Activated CD4-positive, alpha-beta memory T cell treated with anti-CD3 and anti-CD28 coated beads, Interleukin-2, amount 10 ng/mL, durations not matched to agents 7 days and 5 days (primary cell): ENCODE measurements at regions not wholly inside any gene's neighbourhood (a gene's known extent, or its start where the extent isn't known, plus 50 kb on each side); places are given as distances from the start of the nearest gene placed in this dataset.
"Not testable (repeated sequence)": the region's sequence is repeated elsewhere in the genome, so short reads cannot be mapped to it uniquely, and the experiment has no call there.

Experiments used
- CTCF ChIA-PET: fragments of 350-600 bp; sonication (Branson Sonifier 250); formaldehyde crosslinking; loops from one replicate; lab custom pipeline; 2021; ENCODE audit warnings: antibody characterized with exemption, inconsistent platforms; lab: Charles Lee
- POLR2A ChIA-PET: fragments of 350-600 bp; sonication (Branson Sonifier 250); formaldehyde crosslinking; loops from one replicate; lab custom pipeline; 2021; ENCODE audit warnings: antibody characterized with exemption; lab: Charles Lee
- DNase-seq: peaks from one replicate; pipeline ENCODE4 v3.0.0-alpha.2; 2020
- H3K27ac Mint-ChIP-seq: one replicate; pipeline ENCODE4 v1.8.0; 2021; ENCODE audit warnings: mild to moderate bottlenecking, mixed read lengths
- H3K27me3 Mint-ChIP-seq: one replicate; pipeline ENCODE4 v1.8.0; 2021; ENCODE audit warnings: mixed read lengths
- H3K36me3 Mint-ChIP-seq: one replicate; pipeline ENCODE4 v1.8.0; 2021; ENCODE audit warnings: low read depth, mixed read lengths
- H3K4me1 Mint-ChIP-seq: one replicate; pipeline ENCODE4 v1.8.0; 2021; ENCODE audit warnings: mixed read lengths
- H3K4me3 Mint-ChIP-seq: one replicate; pipeline ENCODE4 v1.8.0; 2021; ENCODE audit warnings: mild to moderate bottlenecking, mixed read lengths
- H3K9me3 Mint-ChIP-seq: one replicate; pipeline ENCODE4 v1.8.0; 2021; ENCODE audit warnings: mixed read lengths

DNA sequence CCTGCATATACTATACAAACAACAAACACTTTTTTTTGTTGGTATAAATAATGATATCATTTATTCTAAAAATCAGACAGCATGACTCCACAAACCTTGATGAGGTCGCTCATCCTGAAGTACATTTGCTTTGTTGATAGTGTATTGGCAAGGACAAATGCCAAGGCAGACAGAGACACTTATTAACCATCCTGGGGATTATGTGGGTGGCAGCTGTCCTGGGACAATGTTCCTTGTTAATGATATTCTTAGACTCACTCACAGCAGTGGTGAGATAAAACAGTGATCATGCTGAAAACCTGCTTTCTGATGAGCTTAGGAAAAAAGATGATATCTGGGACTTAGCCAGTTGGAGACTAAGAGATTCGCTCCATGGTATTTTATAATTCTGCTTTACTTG lies 85.4 kb upstream of the OGFRL1 start:
- H3K4me1 Mint-ChIP-seq = no peaks in the 10 kb centered on the region
- ChIA-PET POLR2A (no interaction called here), CTCF (no interaction called here)
- no peak for DNase-seq
- H3K27ac Mint-ChIP-seq = no peak overlapping the region
- no peak overlapping the region for H3K4me3 Mint-ChIP-seq
- no peaks in the 10 kb centered on the region for H3K9me3 Mint-ChIP-seq
- H3K27me3 Mint-ChIP-seq = no peaks in the 10 kb centered on the region
- H3K36me3 Mint-ChIP-seq = no peaks in the 10 kb centered on the region

DNA sequence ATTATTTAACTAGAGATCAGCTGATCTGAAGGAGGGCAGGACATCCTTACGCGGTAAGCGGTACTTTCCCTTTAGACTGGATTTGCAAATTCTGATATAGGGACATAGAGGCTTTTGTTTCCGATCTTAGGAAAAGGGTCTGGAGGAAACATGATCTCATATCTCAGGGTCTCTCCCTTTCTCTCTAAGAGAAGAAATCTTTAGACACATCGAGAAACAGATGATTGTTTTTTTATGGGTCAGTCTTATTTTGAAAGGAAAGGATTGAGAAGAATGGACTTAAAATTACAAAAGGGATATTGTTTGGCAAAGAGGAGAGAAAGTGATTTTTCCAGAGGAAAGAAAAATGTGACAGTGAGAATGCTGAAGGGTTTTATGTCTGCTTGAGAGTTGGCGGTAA lies 83.9 kb upstream of the OGFRL1 start:
- Mint-ChIP-seq H3K4me3 (no peak overlapping the region), H3K36me3 (no peaks in the 10 kb centered on the region), H3K9me3 (no peaks in the 10 kb centered on the region), H3K27me3 (no peaks in the 10 kb centered on the region), H3K27ac (no peak overlapping the region), H3K4me1 (no peaks in the 10 kb centered on the region)
- ChIA-PET CTCF (no interaction called here), POLR2A (no interaction called here)
- DNase-seq = no peak

DNA sequence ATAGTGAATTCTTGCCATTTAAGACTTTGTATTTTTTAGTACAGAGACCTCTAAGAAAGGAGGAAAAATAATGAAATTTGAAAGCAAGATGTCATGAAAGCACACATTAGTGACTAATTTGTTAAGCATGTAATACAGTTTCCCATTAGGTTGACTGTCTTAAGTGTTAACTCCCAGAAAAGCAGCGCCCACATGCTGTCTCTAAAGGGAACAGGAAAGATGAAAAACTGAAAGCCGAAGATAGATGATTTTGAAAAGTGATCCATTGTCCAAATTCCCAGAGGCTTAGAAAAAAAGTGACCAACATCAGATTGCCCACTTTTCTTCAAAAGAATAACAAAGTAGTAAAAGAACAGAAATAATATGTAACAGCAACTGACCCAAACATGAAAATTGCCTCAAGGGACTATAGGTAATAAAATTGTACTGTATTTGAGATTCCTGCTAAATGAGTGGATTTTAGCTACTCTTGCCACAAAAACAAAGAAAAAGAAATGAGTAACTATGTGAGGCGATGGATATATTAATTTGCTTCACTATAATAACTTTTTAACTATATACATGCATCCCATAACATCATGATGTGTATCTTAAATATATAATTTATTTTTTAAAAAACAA lies 83.2 kb upstream of the OGFRL1 start:
- no peaks in the 10 kb centered on the region for H3K9me3 Mint-ChIP-seq

DNA sequence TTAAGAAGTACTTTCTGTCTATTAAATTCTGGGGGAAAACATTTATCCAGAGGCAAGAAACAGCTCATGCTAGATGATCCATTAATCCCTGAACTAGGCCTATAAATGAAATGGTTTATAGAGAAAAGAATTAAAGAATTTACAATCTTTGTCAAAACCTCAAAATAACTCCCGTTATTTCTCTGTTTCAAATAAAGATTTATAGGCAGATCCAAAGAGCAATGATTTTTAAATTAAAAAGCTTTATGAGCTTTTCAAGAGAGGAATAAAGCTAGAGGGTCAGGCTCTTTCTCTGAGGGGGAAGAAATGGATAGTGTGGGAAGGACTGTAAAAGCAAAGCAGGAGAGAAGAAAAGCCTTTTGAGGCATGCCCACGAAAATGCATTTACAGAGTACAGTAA lies 82.5 kb upstream of the OGFRL1 start:
- H3K36me3 Mint-ChIP-seq = no peaks in the 10 kb centered on the region
- peaks cover 4% of the 10 kb centered on the region for H3K27me3 Mint-ChIP-seq
- ChIA-PET CTCF (no interaction called here), POLR2A (no interaction called here)
- H3K27ac Mint-ChIP-seq = no peak overlapping the region
- no peak for DNase-seq
- H3K4me1 Mint-ChIP-seq = no peaks in the 10 kb centered on the region
- H3K9me3 Mint-ChIP-seq = no peaks in the 10 kb centered on the region
- H3K4me3 Mint-ChIP-seq = no peak overlapping the region

More for the DNA sequence above, 83.2 kb upstream of the OGFRL1 start:
- no peak overlapping the region for H3K4me3 Mint-ChIP-seq
- DNase-seq = no peak
- H3K36me3 Mint-ChIP-seq = no peaks in the 10 kb centered on the region
- POLR2A ChIA-PET = no interaction called here
- H3K27ac Mint-ChIP-seq = no peak overlapping the region
- H3K27me3 Mint-ChIP-seq = no peaks in the 10 kb centered on the region
- H3K4me1 Mint-ChIP-seq = no peaks in the 10 kb centered on the region
- CTCF ChIA-PET = no interaction called here

GRCh38 chr6:71209206-71209605 lies 79.4 kb upstream of the OGFRL1 start:
- H3K27ac Mint-ChIP-seq = no peak overlapping the region
- CTCF ChIA-PET = no interaction called here
- H3K27me3 Mint-ChIP-seq = peaks cover 4% of the 10 kb centered on the region
- POLR2A ChIA-PET = no interaction called here
- no peaks in the 10 kb centered on the region for H3K36me3 Mint-ChIP-seq
- DNase-seq = no peak
- H3K9me3 Mint-ChIP-seq = no peaks in the 10 kb centered on the region
- no peak overlapping the region for H3K4me3 Mint-ChIP-seq
- no peaks in the 10 kb centered on the region for H3K4me1 Mint-ChIP-seq

- ChIA-PET POLR2A (no interaction called here), CTCF (no interaction called here)
- DNase-seq = no peak
- no peaks in the 10 kb centered on the region for H3K4me1 Mint-ChIP-seq
- no peak overlapping the region for H3K4me3 Mint-ChIP-seq
- no peak overlapping the region for H3K27ac Mint-ChIP-seq
- H3K27me3 Mint-ChIP-seq = peaks cover 4% of the 10 kb centered on the region
- H3K36me3 Mint-ChIP-seq = no peaks in the 10 kb centered on the region
- no peaks in the 10 kb centered on the region for H3K9me3 Mint-ChIP-seq
Measured at GRCh38 chr6:71209626-71210025, 79.0 kb upstream of the OGFRL1 start.

GRCh38 chr6:71211799-71212198 lies 76.8 kb upstream of the OGFRL1 start:
- no peaks in the 10 kb centered on the region for H3K4me1 Mint-ChIP-seq
- no peak overlapping the region for H3K27ac Mint-ChIP-seq
- no peaks in the 10 kb centered on the region for H3K36me3 Mint-ChIP-seq
- ChIA-PET POLR2A (no interaction called here), CTCF (no interaction called here)
- H3K9me3 Mint-ChIP-seq = no peaks in the 10 kb centered on the region
- H3K4me3 Mint-ChIP-seq = no peak overlapping the region
- no peak for DNase-seq
- peaks cover 4% of the 10 kb centered on the region for H3K27me3 Mint-ChIP-seq

- ChIA-PET POLR2A (no interaction called here), CTCF (no interaction called here)
- no peaks in the 10 kb centered on the region for H3K4me1 Mint-ChIP-seq
- no peak for DNase-seq
- H3K36me3 Mint-ChIP-seq = no peaks in the 10 kb centered on the region
- no peak overlapping the region for H3K4me3 Mint-ChIP-seq
- no peak overlapping the region for H3K27ac Mint-ChIP-seq
- no peaks in the 10 kb centered on the region for H3K9me3 Mint-ChIP-seq
- H3K27me3 Mint-ChIP-seq = peaks cover 3% of the 10 kb centered on the region
Measured at GRCh38 chr6:71220466-71220865, 68.1 kb upstream of the OGFRL1 start.

DNA sequence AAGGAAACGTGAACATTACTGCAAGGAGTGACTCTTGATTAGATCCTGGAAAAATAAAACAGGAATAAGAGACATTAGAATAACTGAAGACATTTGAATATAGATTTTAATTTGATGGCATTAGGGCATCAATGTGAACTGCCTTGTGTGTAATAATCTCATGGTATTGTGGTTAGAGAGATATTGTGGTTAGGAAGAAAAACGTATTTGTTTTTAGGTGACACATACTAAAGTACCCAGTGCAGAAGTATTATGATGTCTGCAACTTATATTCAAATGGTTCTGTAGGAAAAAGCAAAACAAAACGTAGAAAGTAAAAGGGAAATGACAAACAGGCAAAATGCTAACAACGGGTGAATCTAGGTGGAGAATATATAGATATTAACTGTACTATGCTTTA lies 65.9 kb upstream of the OGFRL1 start:
- ChIA-PET POLR2A (no interaction called here), CTCF (no interaction called here)
- no peak for DNase-seq
- H3K27ac Mint-ChIP-seq = no peak overlapping the region
- H3K27me3 Mint-ChIP-seq = peaks cover 2% of the 10 kb centered on the region
- no peak overlapping the region for H3K4me3 Mint-ChIP-seq
- no peaks in the 10 kb centered on the region for H3K9me3 Mint-ChIP-seq
- H3K4me1 Mint-ChIP-seq = no peaks in the 10 kb centered on the region
- no peaks in the 10 kb centered on the region for H3K36me3 Mint-ChIP-seq

- Mint-ChIP-seq H3K4me3 (no peak overlapping the region), H3K27me3 (peaks cover 2% of the 10 kb centered on the region), H3K36me3 (no peaks in the 10 kb centered on the region), H3K9me3 (no peaks in the 10 kb centered on the region), H3K4me1 (peaks cover 6% of the 10 kb centered on the region), H3K27ac (no peak overlapping the region)
- no peak for DNase-seq
- ChIA-PET POLR2A (no interaction called here), CTCF (no interaction called here)
Measured at GRCh38 chr6:71224011-71224410, 64.6 kb upstream of the OGFRL1 start.

DNA sequence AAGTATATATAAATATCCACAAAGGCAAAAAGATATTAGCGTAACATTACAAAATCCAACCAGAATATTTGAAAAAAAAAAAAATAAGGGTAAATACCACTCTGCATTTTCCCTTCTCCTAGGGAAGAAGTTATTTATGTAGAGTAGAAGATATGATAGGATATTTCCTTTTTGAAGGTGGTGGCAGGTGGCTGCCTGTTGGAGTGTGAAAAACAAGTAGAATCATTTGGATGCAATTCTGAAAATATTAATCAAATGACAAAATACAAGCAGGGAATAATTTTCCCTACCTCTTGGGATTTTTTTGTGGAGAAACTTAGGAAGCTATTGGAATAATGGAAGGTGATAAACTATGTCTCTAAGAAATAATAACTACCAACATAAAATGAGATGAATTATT lies 62.5 kb upstream of the OGFRL1 start:
- CTCF ChIA-PET = no interaction called here
- Mint-ChIP-seq H3K27ac (no peak overlapping the region), H3K4me1 (peaks cover 8% of the 10 kb centered on the region), H3K36me3 (no peaks in the 10 kb centered on the region), H3K27me3 (peaks cover 2% of the 10 kb centered on the region), H3K4me3 (no peak overlapping the region), H3K9me3 (no peaks in the 10 kb centered on the region)
- DNase-seq = no peak
- POLR2A ChIA-PET = no interaction called here

DNA sequence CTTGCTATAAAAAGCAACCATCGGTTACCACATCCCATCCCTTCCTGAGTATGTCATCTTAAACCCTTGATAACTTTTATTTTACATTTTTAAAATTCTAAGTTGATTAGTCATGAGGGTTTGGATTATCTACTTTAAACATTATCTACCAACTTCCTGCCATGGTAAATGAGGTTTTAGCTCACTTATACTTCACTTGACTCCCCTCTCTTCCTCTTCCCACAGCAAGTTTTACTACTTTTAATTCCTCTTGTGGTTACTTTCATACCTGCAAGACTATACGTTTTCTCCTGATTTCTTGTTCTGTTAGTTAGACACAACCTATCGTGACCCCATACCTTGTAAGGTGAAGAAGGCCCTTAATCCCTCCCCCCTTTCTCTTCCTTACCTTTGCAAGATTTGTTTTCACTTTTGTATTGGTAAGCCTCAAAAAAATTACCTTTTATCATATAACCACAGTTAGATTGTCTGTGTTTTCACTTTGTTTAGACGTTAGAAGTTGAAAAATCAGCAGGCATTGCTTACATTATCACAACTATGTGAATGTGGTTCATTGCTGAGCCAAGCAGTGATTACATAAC lies 60.1 kb upstream of the OGFRL1 start:
- Mint-ChIP-seq H3K4me3 (no peak overlapping the region), H3K27me3 (peaks cover 2% of the 10 kb centered on the region), H3K36me3 (no peaks in the 10 kb centered on the region), H3K27ac (no peak overlapping the region), H3K4me1 (peaks cover 8% of the 10 kb centered on the region), H3K9me3 (no peaks in the 10 kb centered on the region)
- CTCF ChIA-PET = no interaction called here
- POLR2A ChIA-PET = no interaction called here
- no peak for DNase-seq

- H3K9me3 Mint-ChIP-seq = no peaks in the 10 kb centered on the region
- CTCF ChIA-PET = no interaction called here
Measured at GRCh38 chr6:71229477-71229876, 59.1 kb upstream of the OGFRL1 start.

DNA sequence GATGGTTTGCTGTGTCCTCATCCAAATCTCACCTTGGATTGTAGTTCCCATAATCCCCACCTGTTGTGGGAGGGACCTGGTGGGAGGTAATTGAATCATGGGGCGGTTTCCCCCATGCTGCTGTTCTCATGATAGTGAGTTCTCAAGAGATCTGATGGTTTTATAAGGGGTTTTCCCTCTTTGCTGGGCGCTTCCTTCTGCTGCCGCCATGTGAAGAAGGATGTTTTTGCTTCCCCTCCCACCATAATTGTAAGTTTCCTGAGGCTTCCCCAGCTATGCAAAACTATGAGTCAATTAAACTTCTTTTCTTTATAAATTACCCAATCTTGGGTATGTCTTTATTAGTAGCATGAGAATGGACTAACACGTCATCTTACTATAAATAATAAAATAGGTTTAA lies 55.7 kb upstream of the OGFRL1 start:
- H3K4me1 Mint-ChIP-seq, H3K36me3 Mint-ChIP-seq, H3K27me3 Mint-ChIP-seq, DNase-seq, H3K4me3 Mint-ChIP-seq, H3K9me3 Mint-ChIP-seq, CTCF ChIA-PET, POLR2A ChIA-PET, H3K27ac Mint-ChIP-seq: not testable (repeated sequence)

More at GRCh38 chr6:71229477-71229876, 59.1 kb upstream of the OGFRL1 start:
- no peak for DNase-seq
- H3K27ac Mint-ChIP-seq = no peak overlapping the region
- no peaks in the 10 kb centered on the region for H3K36me3 Mint-ChIP-seq
- peaks cover 8% of the 10 kb centered on the region for H3K4me1 Mint-ChIP-seq
- no peak overlapping the region for H3K4me3 Mint-ChIP-seq
- POLR2A ChIA-PET = no interaction called here
- no peaks in the 10 kb centered on the region for H3K27me3 Mint-ChIP-seq
